ENCODE measurements at regions not wholly inside any gene's neighbourhood (a gene's known extent, or its start where the extent isn't known, plus 50 kb on each side); places are given as distances from the start of the nearest gene placed in this dataset.
A peak's percentile ranks its signal among the peaks of the same experiment; 100 is the strongest.

GRCh38 chr9:115649991-115650472 is 503.6 kb upstream of the PAPPA start:
- no peaks in the 10 kb centered on the region for H3K36me3 ChIP-seq (ENCODE audit: insufficient read depth, low read length)
- no peaks in the 10 kb centered on the region for H3K79me2 ChIP-seq (ENCODE audit: control insufficient read depth, insufficient read depth, low read length, unreplicated experiment)
- peak overlapping the region; percentile 27 for H3K4me3 ChIP-seq (ENCODE audit: low read depth, low read length)
- no peak overlapping the region for H2AFZ ChIP-seq (ENCODE audit: low read length, unreplicated experiment)
- H3K27me3 ChIP-seq (ENCODE audit: insufficient read depth, low read length), result no peaks in the 10 kb centered on the region
- H3K27ac ChIP-seq (ENCODE audit: low read depth, low read length), result peak overlapping the region; percentile 100
- peaks cover 36% of the 10 kb centered on the region for H3K4me1 ChIP-seq (ENCODE audit: control insufficient read depth, insufficient read depth, low read length, unreplicated experiment)

GRCh38 chr9:115650768-115651167 is 502.8 kb upstream of the PAPPA start:
- Histone ChIP-seq H3K36me3 (ENCODE audit: insufficient read depth, low read length) (no peaks in the 10 kb centered on the region), H3K79me2 (ENCODE audit: control insufficient read depth, insufficient read depth, low read length, unreplicated experiment) (no peaks in the 10 kb centered on the region), H3K4me3 (ENCODE audit: low read depth, low read length) (peak overlapping the region; percentile 21; the same call in 1 of the 2 replicates), H3K27me3 (ENCODE audit: insufficient read depth, low read length) (no peaks in the 10 kb centered on the region), H3K27ac (ENCODE audit: low read depth, low read length) (peak overlapping the region; percentile 100), H3K4me1 (ENCODE audit: control insufficient read depth, insufficient read depth, low read length, unreplicated experiment) (peaks cover 36% of the 10 kb centered on the region), H2AFZ (ENCODE audit: low read length, unreplicated experiment) (no peak overlapping the region)

GRCh38 chr9:115651461-115651860 is 502.1 kb upstream of the PAPPA start:
- H3K36me3 ChIP-seq (ENCODE audit: insufficient read depth, low read length), result no peaks in the 10 kb centered on the region
- peak overlapping the region; percentile 100 for H3K27ac ChIP-seq (ENCODE audit: low read depth, low read length)
- H3K27me3 ChIP-seq (ENCODE audit: insufficient read depth, low read length), result no peaks in the 10 kb centered on the region
- H3K4me3 ChIP-seq (ENCODE audit: low read depth, low read length), result no peak overlapping the region
- H3K4me1 ChIP-seq (ENCODE audit: control insufficient read depth, insufficient read depth, low read length, unreplicated experiment), result peaks cover 36% of the 10 kb centered on the region
- no peaks in the 10 kb centered on the region for H3K79me2 ChIP-seq (ENCODE audit: control insufficient read depth, insufficient read depth, low read length, unreplicated experiment)
- H2AFZ ChIP-seq (ENCODE audit: low read length, unreplicated experiment), result no peak overlapping the region

GRCh38 chr9:115653171-115653606 is 500.4 kb upstream of the PAPPA start:
- no peaks in the 10 kb centered on the region for H3K36me3 ChIP-seq (ENCODE audit: insufficient read depth, low read length)
- peaks cover 38% of the 10 kb centered on the region for H3K4me1 ChIP-seq (ENCODE audit: control insufficient read depth, insufficient read depth, low read length, unreplicated experiment)
- peak overlapping the region; percentile 100; the same call in 1 of the 2 replicates for H3K27ac ChIP-seq (ENCODE audit: low read depth, low read length)
- no peaks in the 10 kb centered on the region for H3K27me3 ChIP-seq (ENCODE audit: insufficient read depth, low read length)
- H2AFZ ChIP-seq (ENCODE audit: low read length, unreplicated experiment), result no peak overlapping the region
- H3K79me2 ChIP-seq (ENCODE audit: control insufficient read depth, insufficient read depth, low read length, unreplicated experiment), result no peaks in the 10 kb centered on the region
- H3K4me3 ChIP-seq (ENCODE audit: low read depth, low read length), result no peak overlapping the region

GRCh38 chr9:115657695-115658094 is 495.9 kb upstream of the PAPPA start:
- peaks cover 7% of the 10 kb centered on the region for H3K4me1 ChIP-seq (ENCODE audit: control insufficient read depth, insufficient read depth, low read length, unreplicated experiment)
- no peak overlapping the region for H3K27ac ChIP-seq (ENCODE audit: low read depth, low read length)
- H3K27me3 ChIP-seq (ENCODE audit: insufficient read depth, low read length), result no peaks in the 10 kb centered on the region
- no peaks in the 10 kb centered on the region for H3K79me2 ChIP-seq (ENCODE audit: control insufficient read depth, insufficient read depth, low read length, unreplicated experiment)
- no peak overlapping the region for H3K4me3 ChIP-seq (ENCODE audit: low read depth, low read length)
- no peaks in the 10 kb centered on the region for H3K36me3 ChIP-seq (ENCODE audit: insufficient read depth, low read length)
- H2AFZ ChIP-seq (ENCODE audit: low read length, unreplicated experiment), result no peak overlapping the region

DNA sequence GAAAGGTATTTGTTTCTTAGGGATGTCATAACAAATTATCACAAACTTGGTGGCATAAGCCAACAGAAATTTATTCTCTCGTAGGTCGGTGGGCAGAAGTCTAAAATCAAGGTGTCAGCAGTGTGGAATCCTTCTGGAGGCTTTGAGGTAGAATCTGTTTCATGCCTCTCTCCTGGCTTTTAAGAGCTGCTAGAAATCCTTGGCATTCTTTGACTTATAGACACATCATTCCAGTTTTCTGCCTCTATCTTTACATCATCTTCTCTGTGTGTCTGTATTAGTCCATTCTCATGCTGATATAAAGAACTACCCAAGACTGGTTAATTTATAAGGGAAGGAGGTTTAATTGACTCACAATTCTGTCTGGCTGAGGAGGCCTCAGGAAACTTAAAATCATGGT is 488.1 kb upstream of the PAPPA start:
- H3K27me3 ChIP-seq (ENCODE audit: insufficient read depth, low read length), result no peaks in the 10 kb centered on the region
- H3K27ac ChIP-seq (ENCODE audit: low read depth, low read length), result no peak overlapping the region
- no peaks in the 10 kb centered on the region for H3K79me2 ChIP-seq (ENCODE audit: control insufficient read depth, insufficient read depth, low read length, unreplicated experiment)
- peaks cover 31% of the 10 kb centered on the region for H3K4me1 ChIP-seq (ENCODE audit: control insufficient read depth, insufficient read depth, low read length, unreplicated experiment)
- H3K36me3 ChIP-seq (ENCODE audit: insufficient read depth, low read length), result no peaks in the 10 kb centered on the region
- no peak overlapping the region for H2AFZ ChIP-seq (ENCODE audit: low read length, unreplicated experiment)
- H3K4me3 ChIP-seq (ENCODE audit: low read depth, low read length), result no peak overlapping the region

- Histone ChIP-seq H3K4me1 (ENCODE audit: control insufficient read depth, insufficient read depth, low read length, unreplicated experiment) (peaks cover 59% of the 10 kb centered on the region), H3K27ac (ENCODE audit: low read depth, low read length) (peak overlapping the region; percentile 94), H3K27me3 (ENCODE audit: insufficient read depth, low read length) (no peaks in the 10 kb centered on the region), H3K36me3 (ENCODE audit: insufficient read depth, low read length) (no peaks in the 10 kb centered on the region), H2AFZ (ENCODE audit: low read length, unreplicated experiment) (no peak overlapping the region), H3K4me3 (ENCODE audit: low read depth, low read length) (no peak overlapping the region), H3K79me2 (ENCODE audit: control insufficient read depth, insufficient read depth, low read length, unreplicated experiment) (no peaks in the 10 kb centered on the region)
Measured at GRCh38 chr9:115668521-115668920, 485.1 kb upstream of the PAPPA start.

- no peaks in the 10 kb centered on the region for H3K27me3 ChIP-seq (ENCODE audit: insufficient read depth, low read length)
- H3K4me3 ChIP-seq (ENCODE audit: low read depth, low read length), result no peak overlapping the region
- no peaks in the 10 kb centered on the region for H3K79me2 ChIP-seq (ENCODE audit: control insufficient read depth, insufficient read depth, low read length, unreplicated experiment)
- H3K36me3 ChIP-seq (ENCODE audit: insufficient read depth, low read length), result peaks cover 6% of the 10 kb centered on the region
- H3K27ac ChIP-seq (ENCODE audit: low read depth, low read length), result peak overlapping the region; percentile 99
- no peak overlapping the region for H2AFZ ChIP-seq (ENCODE audit: low read length, unreplicated experiment)
- peaks cover 68% of the 10 kb centered on the region for H3K4me1 ChIP-seq (ENCODE audit: control insufficient read depth, insufficient read depth, low read length, unreplicated experiment)
Measured at GRCh38 chr9:115671236-115671962, 482.2 kb upstream of the PAPPA start.

DNA sequence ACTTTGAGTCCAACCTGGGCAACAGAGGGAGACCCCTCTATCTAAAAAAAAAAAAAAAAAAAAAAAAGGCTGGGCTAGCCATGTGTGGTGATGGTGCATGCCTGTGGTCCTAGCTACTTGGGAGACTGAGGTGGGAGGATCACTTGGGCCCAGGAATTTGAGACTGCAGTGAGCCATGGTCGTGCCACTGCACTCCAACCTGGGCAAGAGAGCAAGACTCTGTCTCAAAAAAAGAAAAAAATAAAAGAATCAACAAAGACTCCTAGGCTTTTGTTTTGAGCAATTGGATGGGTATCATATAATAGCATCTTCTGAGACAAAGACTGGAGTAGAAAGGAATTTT is 481.7 kb upstream of the PAPPA start:
- Histone ChIP-seq H3K36me3 (ENCODE audit: insufficient read depth, low read length) (peaks cover 11% of the 10 kb centered on the region), H3K27ac (ENCODE audit: low read depth, low read length) (peak overlapping the region; percentile 99), H2AFZ (ENCODE audit: low read length, unreplicated experiment) (no peak overlapping the region), H3K4me3 (ENCODE audit: low read depth, low read length) (peak overlapping the region; percentile 20), H3K79me2 (ENCODE audit: control insufficient read depth, insufficient read depth, low read length, unreplicated experiment) (no peaks in the 10 kb centered on the region), H3K27me3 (ENCODE audit: insufficient read depth, low read length) (no peaks in the 10 kb centered on the region), H3K4me1 (ENCODE audit: control insufficient read depth, insufficient read depth, low read length, unreplicated experiment) (peaks cover 68% of the 10 kb centered on the region)

- no peaks in the 10 kb centered on the region for H3K27me3 ChIP-seq (ENCODE audit: insufficient read depth, low read length)
- H3K79me2 ChIP-seq (ENCODE audit: control insufficient read depth, insufficient read depth, low read length, unreplicated experiment), result no peaks in the 10 kb centered on the region
- peak overlapping the region; percentile 99 for H3K27ac ChIP-seq (ENCODE audit: low read depth, low read length)
- H3K4me1 ChIP-seq (ENCODE audit: control insufficient read depth, insufficient read depth, low read length, unreplicated experiment), result peaks cover 60% of the 10 kb centered on the region
- peaks cover 13% of the 10 kb centered on the region for H3K36me3 ChIP-seq (ENCODE audit: insufficient read depth, low read length)
- H2AFZ ChIP-seq (ENCODE audit: low read length, unreplicated experiment), result no peak overlapping the region
- peak overlapping the region; percentile 32 for H3K4me3 ChIP-seq (ENCODE audit: low read depth, low read length)
Measured at GRCh38 chr9:115672477-115673316, 480.9 kb upstream of the PAPPA start.
